ENCODE measurements at regions not wholly inside any gene's neighbourhood (a gene's known extent, or its start where the extent isn't known, plus 50 kb on each side); places are given as distances from the start of the nearest gene placed in this dataset.

- H3K36me3 ChIP-seq (replicated peaks) = no peaks in the 10 kb centered on the region
- TF ChIP-seq CTCF (IDR thresholded peaks at IDR 0.05; ENCODE audit: low read depth, low read length, missing control alignments) = no peak
- H3K27ac ChIP-seq = no peak overlapping the region
- in situ Hi-C loops (cut with HindIII; ENCODE audit: low pct_ligation_motif_present, low sequenced_read_pairs) = no loop called here
- H3K27me3 ChIP-seq (replicated peaks) = no peaks in the 10 kb centered on the region
- no peak for DNase-seq
- no peak overlapping the region for H3K4me3 ChIP-seq (ENCODE audit: low read depth, low read length)
These were observed 242.7 kb downstream of the SOX4 start for GRCh38 chr6:21836277-21836676.

GRCh38 chr6:21836772-21837425 is 243.3 kb downstream of the SOX4 start:
- H3K27me3 ChIP-seq (replicated peaks) = no peaks in the 10 kb centered on the region
- no peak overlapping the region for H3K4me3 ChIP-seq (ENCODE audit: low read depth, low read length)
- H3K36me3 ChIP-seq (replicated peaks) = no peaks in the 10 kb centered on the region
- TF ChIP-seq CTCF (IDR thresholded peaks at IDR 0.05; ENCODE audit: low read depth, low read length, missing control alignments) = no peak
- in situ Hi-C loops (cut with HindIII; ENCODE audit: low pct_ligation_motif_present, low sequenced_read_pairs) = no loop called here
- no peak overlapping the region for H3K27ac ChIP-seq
- no peak for DNase-seq

GRCh38 chr6:21840428-21840827 is 246.9 kb downstream of the SOX4 start:
- H3K36me3 ChIP-seq (replicated peaks) = no peaks in the 10 kb centered on the region
- H3K4me3 ChIP-seq (ENCODE audit: low read depth, low read length) = no peak overlapping the region
- peak; percentile 27 for DNase-seq
- peak overlapping the region; percentile 54 for H3K27ac ChIP-seq
- TF ChIP-seq CTCF (IDR thresholded peaks at IDR 0.05; ENCODE audit: low read depth, low read length, missing control alignments) = no peak
- in situ Hi-C loops (cut with HindIII; ENCODE audit: low pct_ligation_motif_present, low sequenced_read_pairs) = no loop called here
- no peaks in the 10 kb centered on the region for H3K27me3 ChIP-seq (replicated peaks)

GRCh38 chr6:21842875-21843645 is 249.5 kb downstream of the SOX4 start:
- no peaks in the 10 kb centered on the region for H3K27me3 ChIP-seq (replicated peaks)
- no peak for TF ChIP-seq CTCF (IDR thresholded peaks at IDR 0.05; ENCODE audit: low read depth, low read length, missing control alignments)
- no peak overlapping the region for H3K27ac ChIP-seq
- no peaks in the 10 kb centered on the region for H3K36me3 ChIP-seq (replicated peaks)
- in situ Hi-C loops (cut with HindIII; ENCODE audit: low pct_ligation_motif_present, low sequenced_read_pairs) = no loop called here
- no peak overlapping the region for H3K4me3 ChIP-seq (ENCODE audit: low read depth, low read length)
- DNase-seq = no peak

- DNase-seq = no peak
- no peak overlapping the region for H3K27ac ChIP-seq
- TF ChIP-seq CTCF (IDR thresholded peaks at IDR 0.05; ENCODE audit: low read depth, low read length, missing control alignments) = no peak
- in situ Hi-C loops (cut with HindIII; ENCODE audit: low pct_ligation_motif_present, low sequenced_read_pairs) = no loop called here
- H3K36me3 ChIP-seq (replicated peaks) = no peaks in the 10 kb centered on the region
- H3K27me3 ChIP-seq (replicated peaks) = no peaks in the 10 kb centered on the region
- no peak overlapping the region for H3K4me3 ChIP-seq (ENCODE audit: low read depth, low read length)
These were observed 250.8 kb downstream of the SOX4 start for GRCh38 chr6:21844120-21844917.

All from brain microvascular endothelial cell (primary cell).